Body of pancreas (tissue), 4 donors: ENCODE measurements at regions not wholly inside any gene's neighbourhood (a gene's known extent, or its start where the extent isn't known, plus 50 kb on each side); places are given as distances from the start of the nearest gene placed in this dataset.

ENCODE experiments used
- CTCF ChIP-seq, 7 experiments: fragments of 450-650 bp in 4 of 7; fragments of 200-600 bp in 3 of 7; sonication (generic) in 3 of 7; IDR thresholded peaks; one replicate each; pipeline ENCODE4 v1.5.1; 2016 to 2019; ENCODE audit warnings: antibody characterized with exemption in 7 of 7
- POLR2A ChIP-seq, 3 donors: fragments of 450-650 bp; IDR thresholded peaks; one replicate each; pipeline ENCODE4 v1.6.1; 2016; ENCODE audit warnings: antibody characterized with exemption in 3 of 3, mild to moderate bottlenecking in 2 of 3

- TF ChIP-seq POLR2A (IDR thresholded peaks at IDR 0.05) (no peak), CTCF (IDR thresholded peaks at IDR 0.05) (no peak)
These were observed 204.0 kb upstream of the C21orf91 start for GRCh38 chr21:18023157-18023556.
